K562 (cell line): ENCODE measurements at regions not wholly inside any gene's neighbourhood (a gene's known extent, or its start where the extent isn't known, plus 50 kb on each side); places are given as distances from the start of the nearest gene placed in this dataset.

Experiments used
- CEBPG ChIP-seq, 3 experiments: fragments of 200-800 bp in 1 of 3; sonication (Bioruptor generic) in 1 of 3; sonication (generic) in 1 of 3; formaldehyde crosslinking in 1 of 3; IDR thresholded peaks in 2 of 3; conservative IDR thresholded peaks in 1 of 3; 2 replicates each; pipeline versions ENCODE4 v1.6.1 to v1.8.0; 2016 to 2022; ENCODE audit warnings: missing compliant biosample characterization in 2 of 3, missing genetic modification characterization in 2 of 3, mild to moderate bottlenecking in 1 of 3, missing genetic modification reagents in 1 of 3
- ELF1 ChIP-seq: fragments of 200-800 bp; sonication (Bioruptor generic); IDR thresholded peaks from 2 replicates; pipeline ENCODE4 v1.6.1; 2016; ENCODE audit warnings: missing genetic modification characterization, missing compliant biosample characterization
- ESRRA ChIP-seq: fragments of 450-650 bp; IDR thresholded peaks from 2 replicates; pipeline ENCODE4 v1.6.1; 2014; ENCODE audit warnings: low read depth, mild to moderate bottlenecking, moderate library complexity, borderline replicate concordance
- GABPB1 ChIP-seq: sonication (generic); formaldehyde crosslinking; IDR thresholded peaks from 2 replicates; pipeline ENCODE4 v1.8.0; 2022; ENCODE audit warnings: mild to moderate bottlenecking, missing genetic modification reagents
- KAT2B ChIP-seq: IDR thresholded peaks from one replicate; pipeline ENCODE4 v1.6.1; 2012; ENCODE audit warnings: low read depth, mild to moderate bottlenecking, control low read depth, inconsistent platforms, low read length, moderate library complexity
- KDM2B ChIP-seq: fragments of 250-450 bp; sonication (Bioruptor Pico); IDR thresholded peaks from 2 replicates; pipeline ENCODE4 v1.8.0; 2021; ENCODE audit warnings: mild to moderate bottlenecking, moderate library complexity
- NFE2L1 ChIP-seq: fragments of 450-650 bp; IDR thresholded peaks from 2 replicates; pipeline ENCODE4 v1.6.1; 2016; ENCODE audit warnings: missing genetic modification characterization, low read depth, mild to moderate bottlenecking, missing compliant biosample characterization, moderate library complexity, borderline replicate concordance
- RFX1 ChIP-seq: fragments of 450-650 bp; IDR thresholded peaks from 2 replicates; pipeline ENCODE4 v1.6.1; 2016; ENCODE audit warnings: mild to moderate bottlenecking, moderate library complexity
- RNF2 ChIP-seq: sonication (generic); IDR thresholded peaks from 2 replicates; pipeline ENCODE4 v1.6.1; 2016
- SIRT6 ChIP-seq: IDR thresholded peaks from one replicate; pipeline ENCODE4 v1.6.1; 2012; ENCODE audit warnings: low read depth, mild to moderate bottlenecking, control low read depth, inconsistent platforms, low read length, moderate library complexity
- SMARCB1 ChIP-seq: IDR thresholded peaks from 2 replicates; pipeline ENCODE4 v1.6.1; 2011; ENCODE audit warnings: improper control_type of control experiment, low read depth; ENCODE audit not compliant: insufficient read length
- WHSC1 ChIP-seq: IDR thresholded peaks from one replicate; pipeline ENCODE4 v1.6.1; 2012; ENCODE audit warnings: low read length, control low read depth, inconsistent platforms
- ZEB2 ChIP-seq: fragments of 450-650 bp; IDR thresholded peaks from 2 replicates; pipeline ENCODE4 v1.6.1; 2016
- ZNF445 ChIP-seq: fragments of 250-450 bp; sonication (Bioruptor Pico); IDR thresholded peaks from 2 replicates; pipeline ENCODE4 v1.4.0; 2020; ENCODE audit warnings: low read depth, mild to moderate bottlenecking, moderate library complexity
- ZNF75A ChIP-seq: fragments of 450-650 bp; formaldehyde crosslinking; IDR thresholded peaks from 2 replicates; pipeline ENCODE4 v1.4.0; 2020; ENCODE audit warnings: mild to moderate bottlenecking
- ZNF780A ChIP-seq: fragments of 250-450 bp; sonication (Bioruptor Pico); IDR thresholded peaks from 2 replicates; pipeline ENCODE4 v1.5.0; 2021; ENCODE audit warnings: mild to moderate bottlenecking
- TF ChIP-seq, protein P1 (sequence below): fragments of 450-650 bp; IDR thresholded peaks from 2 replicates; pipeline ENCODE4 v1.6.1; 2016; ENCODE audit warnings: mild to moderate bottlenecking, moderate library complexity
- TF ChIP-seq, protein P2 (sequence below): sonication (generic); formaldehyde crosslinking; IDR thresholded peaks from 2 replicates; pipeline ENCODE4 v1.8.0; 2023; ENCODE audit warnings: mild to moderate bottlenecking, missing genetic modification reagents

DNA sequence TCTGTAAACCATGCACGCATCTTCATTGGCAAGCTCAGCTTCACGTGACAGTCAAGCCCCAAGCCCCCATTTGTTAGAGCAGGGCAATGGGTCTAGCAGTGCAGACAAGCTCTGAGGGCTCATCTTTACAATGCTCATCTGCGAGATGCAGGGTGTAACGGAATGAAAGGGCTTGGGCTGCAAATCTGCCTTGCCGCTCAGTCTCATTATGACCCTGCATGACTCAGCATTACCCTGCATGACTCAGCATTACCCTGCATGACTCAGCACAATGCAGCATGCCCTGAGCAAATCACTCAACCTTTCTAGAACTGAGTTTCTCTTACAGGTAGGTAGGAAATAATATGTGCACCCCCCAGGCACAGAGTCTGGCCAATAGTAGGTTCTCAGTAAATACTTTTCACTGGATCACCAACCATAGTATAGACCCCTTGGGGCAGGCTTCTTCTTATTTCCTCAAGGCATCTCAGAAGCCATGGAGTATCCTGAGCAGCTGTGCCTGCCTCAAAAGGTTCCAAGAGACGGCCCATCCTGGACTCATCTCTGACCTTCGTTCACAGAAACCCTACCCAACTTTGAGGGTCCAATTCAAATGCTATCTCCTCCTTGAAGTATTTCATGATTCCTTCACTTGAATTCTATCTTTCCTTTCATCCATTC, 391.3 kb upstream of the CDH5 start (continued):
- TF ChIP-seq, protein P1, sequence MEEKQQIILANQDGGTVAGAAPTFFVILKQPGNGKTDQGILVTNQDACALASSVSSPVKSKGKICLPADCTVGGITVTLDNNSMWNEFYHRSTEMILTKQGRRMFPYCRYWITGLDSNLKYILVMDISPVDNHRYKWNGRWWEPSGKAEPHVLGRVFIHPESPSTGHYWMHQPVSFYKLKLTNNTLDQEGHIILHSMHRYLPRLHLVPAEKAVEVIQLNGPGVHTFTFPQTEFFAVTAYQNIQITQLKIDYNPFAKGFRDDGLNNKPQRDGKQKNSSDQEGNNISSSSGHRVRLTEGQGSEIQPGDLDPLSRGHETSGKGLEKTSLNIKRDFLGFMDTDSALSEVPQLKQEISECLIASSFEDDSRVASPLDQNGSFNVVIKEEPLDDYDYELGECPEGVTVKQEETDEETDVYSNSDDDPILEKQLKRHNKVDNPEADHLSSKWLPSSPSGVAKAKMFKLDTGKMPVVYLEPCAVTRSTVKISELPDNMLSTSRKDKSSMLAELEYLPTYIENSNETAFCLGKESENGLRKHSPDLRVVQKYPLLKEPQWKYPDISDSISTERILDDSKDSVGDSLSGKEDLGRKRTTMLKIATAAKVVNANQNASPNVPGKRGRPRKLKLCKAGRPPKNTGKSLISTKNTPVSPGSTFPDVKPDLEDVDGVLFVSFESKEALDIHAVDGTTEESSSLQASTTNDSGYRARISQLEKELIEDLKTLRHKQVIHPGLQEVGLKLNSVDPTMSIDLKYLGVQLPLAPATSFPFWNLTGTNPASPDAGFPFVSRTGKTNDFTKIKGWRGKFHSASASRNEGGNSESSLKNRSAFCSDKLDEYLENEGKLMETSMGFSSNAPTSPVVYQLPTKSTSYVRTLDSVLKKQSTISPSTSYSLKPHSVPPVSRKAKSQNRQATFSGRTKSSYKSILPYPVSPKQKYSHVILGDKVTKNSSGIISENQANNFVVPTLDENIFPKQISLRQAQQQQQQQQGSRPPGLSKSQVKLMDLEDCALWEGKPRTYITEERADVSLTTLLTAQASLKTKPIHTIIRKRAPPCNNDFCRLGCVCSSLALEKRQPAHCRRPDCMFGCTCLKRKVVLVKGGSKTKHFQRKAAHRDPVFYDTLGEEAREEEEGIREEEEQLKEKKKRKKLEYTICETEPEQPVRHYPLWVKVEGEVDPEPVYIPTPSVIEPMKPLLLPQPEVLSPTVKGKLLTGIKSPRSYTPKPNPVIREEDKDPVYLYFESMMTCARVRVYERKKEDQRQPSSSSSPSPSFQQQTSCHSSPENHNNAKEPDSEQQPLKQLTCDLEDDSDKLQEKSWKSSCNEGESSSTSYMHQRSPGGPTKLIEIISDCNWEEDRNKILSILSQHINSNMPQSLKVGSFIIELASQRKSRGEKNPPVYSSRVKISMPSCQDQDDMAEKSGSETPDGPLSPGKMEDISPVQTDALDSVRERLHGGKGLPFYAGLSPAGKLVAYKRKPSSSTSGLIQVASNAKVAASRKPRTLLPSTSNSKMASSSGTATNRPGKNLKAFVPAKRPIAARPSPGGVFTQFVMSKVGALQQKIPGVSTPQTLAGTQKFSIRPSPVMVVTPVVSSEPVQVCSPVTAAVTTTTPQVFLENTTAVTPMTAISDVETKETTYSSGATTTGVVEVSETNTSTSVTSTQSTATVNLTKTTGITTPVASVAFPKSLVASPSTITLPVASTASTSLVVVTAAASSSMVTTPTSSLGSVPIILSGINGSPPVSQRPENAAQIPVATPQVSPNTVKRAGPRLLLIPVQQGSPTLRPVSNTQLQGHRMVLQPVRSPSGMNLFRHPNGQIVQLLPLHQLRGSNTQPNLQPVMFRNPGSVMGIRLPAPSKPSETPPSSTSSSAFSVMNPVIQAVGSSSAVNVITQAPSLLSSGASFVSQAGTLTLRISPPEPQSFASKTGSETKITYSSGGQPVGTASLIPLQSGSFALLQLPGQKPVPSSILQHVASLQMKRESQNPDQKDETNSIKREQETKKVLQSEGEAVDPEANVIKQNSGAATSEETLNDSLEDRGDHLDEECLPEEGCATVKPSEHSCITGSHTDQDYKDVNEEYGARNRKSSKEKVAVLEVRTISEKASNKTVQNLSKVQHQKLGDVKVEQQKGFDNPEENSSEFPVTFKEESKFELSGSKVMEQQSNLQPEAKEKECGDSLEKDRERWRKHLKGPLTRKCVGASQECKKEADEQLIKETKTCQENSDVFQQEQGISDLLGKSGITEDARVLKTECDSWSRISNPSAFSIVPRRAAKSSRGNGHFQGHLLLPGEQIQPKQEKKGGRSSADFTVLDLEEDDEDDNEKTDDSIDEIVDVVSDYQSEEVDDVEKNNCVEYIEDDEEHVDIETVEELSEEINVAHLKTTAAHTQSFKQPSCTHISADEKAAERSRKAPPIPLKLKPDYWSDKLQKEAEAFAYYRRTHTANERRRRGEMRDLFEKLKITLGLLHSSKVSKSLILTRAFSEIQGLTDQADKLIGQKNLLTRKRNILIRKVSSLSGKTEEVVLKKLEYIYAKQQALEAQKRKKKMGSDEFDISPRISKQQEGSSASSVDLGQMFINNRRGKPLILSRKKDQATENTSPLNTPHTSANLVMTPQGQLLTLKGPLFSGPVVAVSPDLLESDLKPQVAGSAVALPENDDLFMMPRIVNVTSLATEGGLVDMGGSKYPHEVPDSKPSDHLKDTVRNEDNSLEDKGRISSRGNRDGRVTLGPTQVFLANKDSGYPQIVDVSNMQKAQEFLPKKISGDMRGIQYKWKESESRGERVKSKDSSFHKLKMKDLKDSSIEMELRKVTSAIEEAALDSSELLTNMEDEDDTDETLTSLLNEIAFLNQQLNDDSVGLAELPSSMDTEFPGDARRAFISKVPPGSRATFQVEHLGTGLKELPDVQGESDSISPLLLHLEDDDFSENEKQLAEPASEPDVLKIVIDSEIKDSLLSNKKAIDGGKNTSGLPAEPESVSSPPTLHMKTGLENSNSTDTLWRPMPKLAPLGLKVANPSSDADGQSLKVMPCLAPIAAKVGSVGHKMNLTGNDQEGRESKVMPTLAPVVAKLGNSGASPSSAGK: peak; percentile 66
- no peak for TF ChIP-seq ESRRA
- TF ChIP-seq ZNF445 (CRISPR knock-in tag): no peak
- TF ChIP-seq ELF1: no peak
- TF ChIP-seq WHSC1: no peak
- no peak for TF ChIP-seq RFX1
- TF ChIP-seq ZEB2: no peak
- no peak for TF ChIP-seq KAT2B
- no peak for TF ChIP-seq KDM2B (CRISPR knock-in tag)
- TF ChIP-seq CEBPG (CRISPR knock-in tag; IDR thresholded peaks at IDR 0.05): no peak
- TF ChIP-seq CEBPG (tag; conservative IDR thresholded peaks at IDR 0.05 in 1 of 2, IDR thresholded peaks at IDR 0.05 in 1 of 2): no peak
- TF ChIP-seq NFE2L1: peak; percentile 100
- no peak for TF ChIP-seq RNF2
- TF ChIP-seq ZNF75A: no peak
- TF ChIP-seq ZNF780A (CRISPR knock-in tag): no peak
- no peak for TF ChIP-seq SMARCB1
- TF ChIP-seq, protein P2, sequence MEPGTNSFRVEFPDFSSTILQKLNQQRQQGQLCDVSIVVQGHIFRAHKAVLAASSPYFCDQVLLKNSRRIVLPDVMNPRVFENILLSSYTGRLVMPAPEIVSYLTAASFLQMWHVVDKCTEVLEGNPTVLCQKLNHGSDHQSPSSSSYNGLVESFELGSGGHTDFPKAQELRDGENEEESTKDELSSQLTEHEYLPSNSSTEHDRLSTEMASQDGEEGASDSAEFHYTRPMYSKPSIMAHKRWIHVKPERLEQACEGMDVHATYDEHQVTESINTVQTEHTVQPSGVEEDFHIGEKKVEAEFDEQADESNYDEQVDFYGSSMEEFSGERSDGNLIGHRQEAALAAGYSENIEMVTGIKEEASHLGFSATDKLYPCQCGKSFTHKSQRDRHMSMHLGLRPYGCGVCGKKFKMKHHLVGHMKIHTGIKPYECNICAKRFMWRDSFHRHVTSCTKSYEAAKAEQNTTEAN (CRISPR knock-in tag): no peak
- no peak for TF ChIP-seq GABPB1 (CRISPR knock-in tag)
- TF ChIP-seq SIRT6: no peak
